K562 (cell line): ENCODE measurements at regions not wholly inside any gene's neighbourhood (a gene's known extent, or its start where the extent isn't known, plus 50 kb on each side); places are given as distances from the start of the nearest gene placed in this dataset.

ENCODE experiments used
- ATAC-seq: fragments of 200-7000 bp; cut with Tn5 transposase; 3 replicates; pipeline ENCODE4 v1.9.1; 2020; ENCODE audit warnings: moderate library complexity
- BruUV-seq: library from RNA; stranded (reverse); fragments of 400-500 nt; replicated peaks from 2 replicates; lab custom pipeline; 2021; lab: Mats Ljungman, UMichigan
- CTCF ChIA-PET: fragments of 300-600 bp; formaldehyde crosslinking; extraction: SDS; loops from one replicate; lab custom pipeline; 2021; ENCODE audit warnings: low intra/inter-chr PET ratio; lab: Yijun Ruan, JAX
- POLR2A ChIA-PET: fragments of 300-600, 350-650 bp; sonication (Branson Sonifier 250); formaldehyde crosslinking; extraction: SDS; loops from one replicate; lab custom pipeline; 2021; ENCODE audit warnings: antibody characterized with exemption, inconsistent platforms; lab: Yijun Ruan, JAX
- DNase-seq, 4 experiments: peaks; one replicate each; pipeline versions ENCODE4 v3.0.0 to v3.0.0-alpha.2; 2011 to 2018; ENCODE audit warnings: low spot score in 3 of 4, mixed read lengths in 3 of 4; ENCODE audit errors: extremely low read depth in 1 of 4
- FAIRE-seq: peaks from 2 replicates; lab custom pipeline; 2011; peaks lifted over from hg19 to GRCh38; lab: Jason Lieb, UNC
- H2AFZ ChIP-seq: 2 replicates; pipeline ENCODE4 v1.6.0; 2011; ENCODE audit warnings: low read depth, low read length, control low read depth, inconsistent platforms
- H3K27ac ChIP-seq: fragments of 200-600 bp; 3 replicates; pipeline ENCODE4 v1.8.0; 2011; ENCODE audit warnings: low read depth, mild to moderate bottlenecking, control low read depth, inconsistent platforms, low read length, moderate library complexity, mixed read lengths; ENCODE audit errors: extremely low read depth
- H3K27me3 ChIP-seq, 2 experiments: fragments of 300-600 bp in 1 of 2; 2 replicates in 1 of 2; 3 replicates in 1 of 2; pipeline versions ENCODE4 v1.6.0 to v1.8.0; 2011; ENCODE audit warnings: inconsistent platforms in 2 of 2, low read length in 2 of 2, mild to moderate bottlenecking in 1 of 2, mixed read lengths in 1 of 2, moderate library complexity in 1 of 2; ENCODE audit not compliant: control insufficient read depth in 2 of 2, insufficient read depth in 2 of 2
- H3K36me3 ChIP-seq: fragments of 300-600 bp; 3 replicates; pipeline ENCODE4 v1.8.0; 2011; ENCODE audit warnings: mild to moderate bottlenecking, low read length, inconsistent platforms; ENCODE audit not compliant: control insufficient read depth, insufficient read depth
- H3K4me1 ChIP-seq, 2 experiments: fragments of 200-600 bp in 1 of 2; replicated peaks in 1 of 2; 2 replicates in 1 of 2; 3 replicates in 1 of 2; pipeline versions ENCODE4 v1.5.1 to v1.8.0; 2011; ENCODE audit warnings: inconsistent platforms in 2 of 2, low read length in 2 of 2, mild to moderate bottlenecking in 1 of 2, mixed read lengths in 1 of 2, moderate library complexity in 1 of 2; ENCODE audit not compliant: control insufficient read depth in 2 of 2, insufficient read depth in 2 of 2
- H3K4me2 ChIP-seq: 2 replicates; pipeline ENCODE4 v1.6.1; 2011; ENCODE audit warnings: low read length, control low read depth, inconsistent platforms, mixed read lengths; ENCODE audit not compliant: insufficient read depth
- H3K4me3 ChIP-seq: fragments of 200-600 bp; sonication (generic), shearing (Covaris generic); 2 replicates; pipeline ENCODE4 v1.5.1; 2016; ENCODE audit warnings: control low read depth, inconsistent platforms
- H3K79me2 ChIP-seq: fragments of 200-600 bp; 3 replicates; pipeline ENCODE4 v1.8.0; 2011; ENCODE audit warnings: low read length, inconsistent platforms; ENCODE audit not compliant: control insufficient read depth, insufficient read depth
- H3K9ac ChIP-seq, 2 experiments: 2 replicates each; pipeline versions ENCODE4 v1.6.0 to v1.6.1; 2011; ENCODE audit warnings: low read depth in 2 of 2, low read length in 2 of 2, control low read depth in 1 of 2, inconsistent platforms in 1 of 2, mild to moderate bottlenecking in 1 of 2, mixed read lengths in 1 of 2; ENCODE audit not compliant: insufficient read depth in 1 of 2
- H3K9me1 ChIP-seq: one replicate; pipeline ENCODE4 v1.6.0; 2011; ENCODE audit warnings: inconsistent platforms, mild to moderate bottlenecking, low read length, moderate library complexity; ENCODE audit not compliant: control insufficient read depth, insufficient read depth
- H3K9me3 ChIP-seq: replicated peaks from 2 replicates; pipeline ENCODE4 v1.5.1; 2011; ENCODE audit warnings: low read depth, low read length, inconsistent platforms; ENCODE audit not compliant: control insufficient read depth, insufficient read depth
- H4K20me1 ChIP-seq: replicated peaks from 2 replicates; pipeline ENCODE4 v1.6.1; 2011; ENCODE audit warnings: low read length, inconsistent platforms, mixed read lengths; ENCODE audit not compliant: control insufficient read depth, insufficient read depth
- MAZ ChIP-seq, 2 experiments: fragments of 450-650 bp in 1 of 2; sonication (generic) in 1 of 2; formaldehyde crosslinking; IDR thresholded peaks in 1 of 2; conservative IDR thresholded peaks in 1 of 2; 2 replicates each; pipeline versions ENCODE4 v1.4.0 to v1.5.0; 2020; ENCODE audit warnings: mild to moderate bottlenecking in 1 of 2, missing genetic modification reagents in 1 of 2
- SRSF3 ChIP-seq: fragments of 200-400 bp; formaldehyde crosslinking; IDR thresholded peaks from 2 replicates; pipeline ENCODE4 v1.6.1; 2016; ENCODE audit warnings: mild to moderate bottlenecking, low read length, moderate library complexity; ENCODE audit not compliant: insufficient read depth
- THRAP3 ChIP-seq: fragments of 450-650 bp; IDR thresholded peaks from 2 replicates; pipeline ENCODE4 v1.6.1; 2016; ENCODE audit warnings: mild to moderate bottlenecking, inconsistent platforms, borderline replicate concordance
- WGBS: fragments of 100-300 bp; shearing (Covaris generic); methylation state at CpG from one replicate; pipeline ENCODE4 v1.1.6; 2016; ENCODE audit warnings: low coverage, mixed read lengths; ENCODE audit not compliant: insufficient coverage; ENCODE audit errors: missing lambda C conversion rate; 5-methylcytosine and 5-hydroxymethylcytosine counted together
- in situ Hi-C: fragments of 300-500 bp; cut with MboI; formaldehyde crosslinking; loops from 4 replicates; pipeline ENCODE4 v1.15.0; 2018; ENCODE audit warnings: inconsistent platforms, mixed read lengths
- intact Hi-C: fragments of 100-400 bp; cut with micrococcal nuclease; formaldehyde crosslinking; loops from 2 replicates; pipeline ENCODE4 v1.14.2; 2022
- TF ChIP-seq, protein P1 (sequence below): fragments of 200-600 bp; sonication (generic); IDR thresholded peaks from one replicate; pipeline ENCODE4 v1.6.1; 2012; ENCODE audit warnings: mild to moderate bottlenecking, low read depth, low read length, inconsistent platforms
- TF ChIP-seq, protein P2 (sequence below): fragments of 250-450 bp; sonication (Bioruptor Pico); IDR thresholded peaks from 2 replicates; pipeline ENCODE4 v1.8.0; 2022; ENCODE audit warnings: inconsistent platforms

- Histone ChIP-seq H3K27me3 (peaks cover 0 to 21% of the 10 kb centered on the region in 2 experiments; a peak in 1 of 5 replicates), H3K4me3 (no peak overlapping the region), H3K27ac (no peak overlapping the region), H3K36me3 (no peaks in the 10 kb centered on the region), H3K9ac (no peak overlapping the region), H2AFZ (no peak overlapping the region), H3K4me2 (no peak overlapping the region), H4K20me1 (no peaks in the 10 kb centered on the region), H3K9me3 (no peaks in the 10 kb centered on the region), H3K4me1 (no peaks in the 10 kb centered on the region), H3K9me1 (no peaks in the 10 kb centered on the region), H3K79me2 (no peaks in the 10 kb centered on the region)
- ChIA-PET CTCF (no interaction called here), POLR2A (no interaction called here)
- no peak for FAIRE-seq
- ATAC-seq, result no peak
- intact Hi-C loops (no loop called here), in situ Hi-C loops (no loop called here)
- WGBS, result 0% methylated on average over 4 of the region's 13 CpGs
- BruUV-seq, result no TSS peak
- DNase-seq, result no peak
- TF ChIP-seq, protein P1, sequence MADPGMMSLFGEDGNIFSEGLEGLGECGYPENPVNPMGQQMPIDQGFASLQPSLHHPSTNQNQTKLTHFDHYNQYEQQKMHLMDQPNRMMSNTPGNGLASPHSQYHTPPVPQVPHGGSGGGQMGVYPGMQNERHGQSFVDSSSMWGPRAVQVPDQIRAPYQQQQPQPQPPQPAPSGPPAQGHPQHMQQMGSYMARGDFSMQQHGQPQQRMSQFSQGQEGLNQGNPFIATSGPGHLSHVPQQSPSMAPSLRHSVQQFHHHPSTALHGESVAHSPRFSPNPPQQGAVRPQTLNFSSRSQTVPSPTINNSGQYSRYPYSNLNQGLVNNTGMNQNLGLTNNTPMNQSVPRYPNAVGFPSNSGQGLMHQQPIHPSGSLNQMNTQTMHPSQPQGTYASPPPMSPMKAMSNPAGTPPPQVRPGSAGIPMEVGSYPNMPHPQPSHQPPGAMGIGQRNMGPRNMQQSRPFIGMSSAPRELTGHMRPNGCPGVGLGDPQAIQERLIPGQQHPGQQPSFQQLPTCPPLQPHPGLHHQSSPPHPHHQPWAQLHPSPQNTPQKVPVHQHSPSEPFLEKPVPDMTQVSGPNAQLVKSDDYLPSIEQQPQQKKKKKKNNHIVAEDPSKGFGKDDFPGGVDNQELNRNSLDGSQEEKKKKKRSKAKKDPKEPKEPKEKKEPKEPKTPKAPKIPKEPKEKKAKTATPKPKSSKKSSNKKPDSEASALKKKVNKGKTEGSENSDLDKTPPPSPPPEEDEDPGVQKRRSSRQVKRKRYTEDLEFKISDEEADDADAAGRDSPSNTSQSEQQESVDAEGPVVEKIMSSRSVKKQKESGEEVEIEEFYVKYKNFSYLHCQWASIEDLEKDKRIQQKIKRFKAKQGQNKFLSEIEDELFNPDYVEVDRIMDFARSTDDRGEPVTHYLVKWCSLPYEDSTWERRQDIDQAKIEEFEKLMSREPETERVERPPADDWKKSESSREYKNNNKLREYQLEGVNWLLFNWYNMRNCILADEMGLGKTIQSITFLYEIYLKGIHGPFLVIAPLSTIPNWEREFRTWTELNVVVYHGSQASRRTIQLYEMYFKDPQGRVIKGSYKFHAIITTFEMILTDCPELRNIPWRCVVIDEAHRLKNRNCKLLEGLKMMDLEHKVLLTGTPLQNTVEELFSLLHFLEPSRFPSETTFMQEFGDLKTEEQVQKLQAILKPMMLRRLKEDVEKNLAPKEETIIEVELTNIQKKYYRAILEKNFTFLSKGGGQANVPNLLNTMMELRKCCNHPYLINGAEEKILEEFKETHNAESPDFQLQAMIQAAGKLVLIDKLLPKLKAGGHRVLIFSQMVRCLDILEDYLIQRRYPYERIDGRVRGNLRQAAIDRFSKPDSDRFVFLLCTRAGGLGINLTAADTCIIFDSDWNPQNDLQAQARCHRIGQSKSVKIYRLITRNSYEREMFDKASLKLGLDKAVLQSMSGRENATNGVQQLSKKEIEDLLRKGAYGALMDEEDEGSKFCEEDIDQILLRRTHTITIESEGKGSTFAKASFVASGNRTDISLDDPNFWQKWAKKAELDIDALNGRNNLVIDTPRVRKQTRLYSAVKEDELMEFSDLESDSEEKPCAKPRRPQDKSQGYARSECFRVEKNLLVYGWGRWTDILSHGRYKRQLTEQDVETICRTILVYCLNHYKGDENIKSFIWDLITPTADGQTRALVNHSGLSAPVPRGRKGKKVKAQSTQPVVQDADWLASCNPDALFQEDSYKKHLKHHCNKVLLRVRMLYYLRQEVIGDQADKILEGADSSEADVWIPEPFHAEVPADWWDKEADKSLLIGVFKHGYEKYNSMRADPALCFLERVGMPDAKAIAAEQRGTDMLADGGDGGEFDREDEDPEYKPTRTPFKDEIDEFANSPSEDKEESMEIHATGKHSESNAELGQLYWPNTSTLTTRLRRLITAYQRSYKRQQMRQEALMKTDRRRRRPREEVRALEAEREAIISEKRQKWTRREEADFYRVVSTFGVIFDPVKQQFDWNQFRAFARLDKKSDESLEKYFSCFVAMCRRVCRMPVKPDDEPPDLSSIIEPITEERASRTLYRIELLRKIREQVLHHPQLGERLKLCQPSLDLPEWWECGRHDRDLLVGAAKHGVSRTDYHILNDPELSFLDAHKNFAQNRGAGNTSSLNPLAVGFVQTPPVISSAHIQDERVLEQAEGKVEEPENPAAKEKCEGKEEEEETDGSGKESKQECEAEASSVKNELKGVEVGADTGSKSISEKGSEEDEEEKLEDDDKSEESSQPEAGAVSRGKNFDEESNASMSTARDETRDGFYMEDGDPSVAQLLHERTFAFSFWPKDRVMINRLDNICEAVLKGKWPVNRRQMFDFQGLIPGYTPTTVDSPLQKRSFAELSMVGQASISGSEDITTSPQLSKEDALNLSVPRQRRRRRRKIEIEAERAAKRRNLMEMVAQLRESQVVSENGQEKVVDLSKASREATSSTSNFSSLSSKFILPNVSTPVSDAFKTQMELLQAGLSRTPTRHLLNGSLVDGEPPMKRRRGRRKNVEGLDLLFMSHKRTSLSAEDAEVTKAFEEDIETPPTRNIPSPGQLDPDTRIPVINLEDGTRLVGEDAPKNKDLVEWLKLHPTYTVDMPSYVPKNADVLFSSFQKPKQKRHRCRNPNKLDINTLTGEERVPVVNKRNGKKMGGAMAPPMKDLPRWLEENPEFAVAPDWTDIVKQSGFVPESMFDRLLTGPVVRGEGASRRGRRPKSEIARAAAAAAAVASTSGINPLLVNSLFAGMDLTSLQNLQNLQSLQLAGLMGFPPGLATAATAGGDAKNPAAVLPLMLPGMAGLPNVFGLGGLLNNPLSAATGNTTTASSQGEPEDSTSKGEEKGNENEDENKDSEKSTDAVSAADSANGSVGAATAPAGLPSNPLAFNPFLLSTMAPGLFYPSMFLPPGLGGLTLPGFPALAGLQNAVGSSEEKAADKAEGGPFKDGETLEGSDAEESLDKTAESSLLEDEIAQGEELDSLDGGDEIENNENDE, result no peak
- TF ChIP-seq THRAP3 (no peak), SRSF3 (no peak), MAZ (CRISPR knock-in tag; conservative IDR thresholded peaks at IDR 0.05 in 1 of 2, IDR thresholded peaks at IDR 0.05 in 1 of 2) (no peak)
- TF ChIP-seq, protein P2, sequence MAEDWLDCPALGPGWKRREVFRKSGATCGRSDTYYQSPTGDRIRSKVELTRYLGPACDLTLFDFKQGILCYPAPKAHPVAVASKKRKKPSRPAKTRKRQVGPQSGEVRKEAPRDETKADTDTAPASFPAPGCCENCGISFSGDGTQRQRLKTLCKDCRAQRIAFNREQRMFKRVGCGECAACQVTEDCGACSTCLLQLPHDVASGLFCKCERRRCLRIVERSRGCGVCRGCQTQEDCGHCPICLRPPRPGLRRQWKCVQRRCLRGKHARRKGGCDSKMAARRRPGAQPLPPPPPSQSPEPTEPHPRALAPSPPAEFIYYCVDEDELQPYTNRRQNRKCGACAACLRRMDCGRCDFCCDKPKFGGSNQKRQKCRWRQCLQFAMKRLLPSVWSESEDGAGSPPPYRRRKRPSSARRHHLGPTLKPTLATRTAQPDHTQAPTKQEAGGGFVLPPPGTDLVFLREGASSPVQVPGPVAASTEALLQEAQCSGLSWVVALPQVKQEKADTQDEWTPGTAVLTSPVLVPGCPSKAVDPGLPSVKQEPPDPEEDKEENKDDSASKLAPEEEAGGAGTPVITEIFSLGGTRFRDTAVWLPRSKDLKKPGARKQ, result no peak
These were observed 1389.6 kb downstream of the BRD1 start for GRCh38 chr22:48438096-48438495.
